GM13977 (cell line): ENCODE measurements at regions not wholly inside any gene's neighbourhood (a gene's known extent, or its start where the extent isn't known, plus 50 kb on each side); places are given as distances from the start of the nearest gene placed in this dataset.
"Not testable (repeated sequence)": the region's sequence is repeated elsewhere in the genome, so short reads cannot be mapped to it uniquely, and the experiment has no call there.

ENCODE experiments used
- DNase-seq: peaks from one replicate; pipeline ENCODE4 v3.0.0; 2012; ENCODE audit warnings: low spot score
- in situ Hi-C: fragments of 300-500 bp; cut with MboI; formaldehyde crosslinking; loops from one replicate; pipeline ENCODE4 v1.12.0; 2022; ENCODE audit warnings: low sequenced_read_pairs, low pct_unique_long_range_greater_than_20kb, mixed read lengths, inconsistent platforms; ENCODE audit not compliant: unreplicated experiment
- TF ChIP-seq, protein P1 (sequence below): IDR thresholded peaks from 2 replicates; pipeline ENCODE4 v1.5.1; 2012; ENCODE audit warnings: mild to moderate bottlenecking, control low read depth; ENCODE audit not compliant: insufficient read depth; ENCODE audit errors: extremely low read depth, missing control alignments

DNA sequence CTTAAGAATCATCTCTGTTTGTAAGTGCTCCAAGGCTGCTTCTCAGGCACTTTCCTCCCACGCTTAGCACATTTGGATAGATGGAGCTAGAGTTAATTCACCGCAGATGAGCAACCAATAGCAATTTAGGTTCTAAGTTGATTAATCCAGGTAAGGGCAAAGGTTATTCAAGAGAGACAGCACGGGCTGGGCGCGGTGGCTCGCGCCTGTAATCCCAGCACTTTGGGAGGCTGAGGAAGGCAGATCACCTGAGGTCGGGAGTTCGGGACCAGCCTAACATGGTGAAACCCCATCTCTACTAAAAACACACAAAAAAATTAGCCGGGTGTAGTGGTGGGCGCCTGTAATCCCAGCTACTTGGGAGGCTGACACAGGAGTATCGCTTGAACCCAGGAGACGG lies 54.5 kb upstream of the UNC13C start:
- DNase-seq, in situ Hi-C loops: not testable (repeated sequence)

DNA sequence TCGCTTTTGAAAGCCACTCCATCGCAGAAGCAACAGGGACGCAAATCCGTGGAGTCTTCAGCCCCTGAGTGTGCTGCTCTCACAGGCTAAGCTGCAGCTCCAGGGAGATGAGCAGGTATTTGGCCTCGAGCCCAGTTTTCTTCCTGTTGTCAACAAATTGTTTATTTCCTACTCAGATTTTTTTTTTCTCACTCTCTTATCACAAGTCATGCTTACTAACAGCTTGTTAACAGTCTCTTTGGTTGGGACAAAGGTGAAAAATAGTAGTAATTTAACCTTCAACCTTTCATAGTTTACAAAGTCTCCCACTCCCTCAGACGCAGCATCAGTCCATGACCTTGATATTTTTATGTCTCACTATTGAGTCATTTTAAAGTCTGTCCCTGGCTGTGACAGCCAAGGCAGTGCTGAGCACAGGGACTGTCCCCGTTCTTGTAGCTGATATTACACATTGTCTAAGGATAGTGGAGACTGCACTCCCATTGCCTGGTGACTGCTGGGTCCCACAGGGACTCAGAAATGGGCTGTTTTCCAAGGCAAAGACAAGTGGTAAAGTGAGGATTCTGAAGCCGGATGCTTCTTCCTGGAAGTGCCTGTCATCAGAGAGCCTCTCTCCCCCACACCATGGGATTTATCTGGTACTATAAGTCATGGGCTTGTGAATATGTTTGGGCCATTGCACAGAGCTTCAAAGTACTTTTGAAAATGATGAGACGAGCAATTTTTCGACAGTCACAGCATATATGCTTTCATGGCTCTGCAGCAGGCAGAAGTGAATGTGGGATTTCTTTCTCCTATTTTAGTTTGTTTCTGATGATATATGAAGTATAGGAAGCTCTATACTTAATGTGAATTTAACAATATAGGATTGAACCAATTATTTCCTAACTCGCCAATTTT lies 59.8 kb upstream of the UNC13C start:
- TF ChIP-seq, protein P1, sequence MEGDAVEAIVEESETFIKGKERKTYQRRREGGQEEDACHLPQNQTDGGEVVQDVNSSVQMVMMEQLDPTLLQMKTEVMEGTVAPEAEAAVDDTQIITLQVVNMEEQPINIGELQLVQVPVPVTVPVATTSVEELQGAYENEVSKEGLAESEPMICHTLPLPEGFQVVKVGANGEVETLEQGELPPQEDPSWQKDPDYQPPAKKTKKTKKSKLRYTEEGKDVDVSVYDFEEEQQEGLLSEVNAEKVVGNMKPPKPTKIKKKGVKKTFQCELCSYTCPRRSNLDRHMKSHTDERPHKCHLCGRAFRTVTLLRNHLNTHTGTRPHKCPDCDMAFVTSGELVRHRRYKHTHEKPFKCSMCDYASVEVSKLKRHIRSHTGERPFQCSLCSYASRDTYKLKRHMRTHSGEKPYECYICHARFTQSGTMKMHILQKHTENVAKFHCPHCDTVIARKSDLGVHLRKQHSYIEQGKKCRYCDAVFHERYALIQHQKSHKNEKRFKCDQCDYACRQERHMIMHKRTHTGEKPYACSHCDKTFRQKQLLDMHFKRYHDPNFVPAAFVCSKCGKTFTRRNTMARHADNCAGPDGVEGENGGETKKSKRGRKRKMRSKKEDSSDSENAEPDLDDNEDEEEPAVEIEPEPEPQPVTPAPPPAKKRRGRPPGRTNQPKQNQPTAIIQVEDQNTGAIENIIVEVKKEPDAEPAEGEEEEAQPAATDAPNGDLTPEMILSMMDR, result no peak
- in situ Hi-C loops, result no loop called here
- no peak for DNase-seq

GRCh38 chr15:53917109-53917508 lies 61.1 kb upstream of the UNC13C start:
- in situ Hi-C loops, result no loop called here
- TF ChIP-seq, protein P1, result no peak
- no peak for DNase-seq

GRCh38 chr15:53911431-53911830 lies 66.8 kb upstream of the UNC13C start:
- DNase-seq, result no peak
- in situ Hi-C loops, result no loop called here
- TF ChIP-seq, protein P1, result no peak

GRCh38 chr15:53910852-53911251 lies 67.4 kb upstream of the UNC13C start:
- TF ChIP-seq, protein P1, result no peak
- in situ Hi-C loops, result no loop called here
- DNase-seq, result no peak

- TF ChIP-seq, protein P1, result no peak
- DNase-seq, result no peak
- in situ Hi-C loops, result no loop called here
Measured at GRCh38 chr15:53910236-53910849, 67.9 kb upstream of the UNC13C start.

DNA sequence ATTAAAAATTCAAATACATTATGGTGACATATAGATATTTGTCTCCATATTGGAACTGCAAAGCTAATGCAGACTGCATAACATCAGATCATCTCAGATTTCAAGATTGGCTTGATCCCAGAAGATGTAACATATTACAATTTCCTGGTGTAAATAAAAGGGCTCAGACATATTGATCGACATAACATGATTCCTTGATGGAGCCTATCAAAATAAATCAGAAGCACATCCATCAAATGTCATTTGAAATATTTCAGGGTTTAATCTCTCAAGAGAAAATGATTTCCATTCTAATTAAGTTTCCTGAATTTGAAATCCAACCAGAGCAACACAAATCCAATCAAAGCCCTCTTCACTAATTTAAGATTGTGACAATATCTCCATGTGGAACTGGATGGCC lies 75.1 kb upstream of the UNC13C start:
- in situ Hi-C loops, result no loop called here
- no peak for DNase-seq
- TF ChIP-seq, protein P1, result no peak

DNA sequence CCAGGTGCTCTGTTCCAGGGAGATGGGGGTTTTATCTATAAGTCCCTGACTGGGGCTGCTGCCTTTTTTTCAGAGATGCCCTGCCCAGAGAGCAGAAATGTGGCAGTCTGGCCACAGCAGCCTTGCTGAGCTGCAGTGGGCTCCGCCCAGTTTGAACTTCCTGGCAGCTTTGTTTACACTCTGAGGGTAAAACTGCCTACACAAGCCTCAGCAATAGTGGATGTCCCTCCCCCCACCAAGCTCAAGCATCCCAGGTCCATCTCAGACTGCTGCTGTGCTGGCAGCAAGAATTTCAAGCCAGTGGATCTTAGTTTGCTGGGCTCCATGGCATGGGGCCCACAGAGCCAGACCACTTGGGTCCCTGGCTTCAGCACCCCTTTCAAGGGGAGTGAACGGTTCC lies 84.8 kb upstream of the UNC13C start:
- DNase-seq, in situ Hi-C loops: not testable (repeated sequence)

DNA sequence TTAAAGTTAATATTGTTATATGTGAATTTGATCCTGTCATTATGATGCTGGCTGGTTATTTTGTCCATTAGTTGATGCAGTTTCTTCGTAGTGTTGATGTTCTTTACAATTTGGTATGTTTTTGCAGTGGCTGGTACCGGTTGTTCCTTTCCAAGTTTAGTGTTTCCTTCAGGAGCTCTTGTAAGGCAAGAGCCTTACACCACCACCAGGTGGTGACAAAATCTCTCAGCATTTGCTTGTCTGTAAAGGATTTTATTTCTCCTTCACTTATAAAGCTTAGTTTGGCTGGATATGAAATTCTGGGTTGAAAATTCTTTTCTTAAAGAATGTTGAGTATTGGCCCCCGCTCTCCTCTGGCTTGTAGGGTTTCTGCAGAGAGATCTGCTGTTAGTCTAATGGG lies 86.4 kb upstream of the UNC13C start:
- DNase-seq, in situ Hi-C loops: not testable (repeated sequence)
